SK-N-DZ (cell line): ENCODE measurements at regions not wholly inside any gene's neighbourhood (a gene's known extent, or its start where the extent isn't known, plus 50 kb on each side); places are given as distances from the start of the nearest gene placed in this dataset.
A peak's percentile ranks its signal among the peaks of the same experiment; 100 is the strongest.
"Not testable (repeated sequence)": the region's sequence is repeated elsewhere in the genome, so short reads cannot be mapped to it uniquely, and the experiment has no call there.

Experiments used
- DNase-seq: peaks from one replicate; pipeline ENCODE4 v3.0.0-alpha.2; 2015; ENCODE audit warnings: low spot score

- DNase-seq, result no peak
These were observed 143.5 kb downstream of the TPBG start for GRCh38 chr6:82507112-82507511.

GRCh38 chr6:82511546-82511945, 147.9 kb downstream of the TPBG start:
- no peak for DNase-seq

DNA sequence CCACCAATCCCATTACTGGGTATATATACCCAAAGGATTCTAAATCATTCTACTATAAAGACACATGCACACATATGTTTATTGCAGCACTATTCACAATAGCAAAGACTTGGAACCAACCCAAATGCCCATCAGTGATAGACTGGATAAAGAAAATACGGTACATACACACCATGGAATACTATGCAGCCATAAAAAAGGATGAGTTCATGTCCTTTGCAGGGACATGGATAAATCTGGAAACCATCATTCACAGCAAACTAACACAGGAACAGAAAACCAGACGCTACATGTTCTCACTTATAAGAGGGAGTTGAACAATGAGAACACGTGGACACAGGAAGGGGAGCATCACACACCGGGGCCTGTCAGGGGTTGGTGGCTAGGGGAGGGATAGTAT, 154.3 kb downstream of the TPBG start:
- DNase-seq, result not testable (repeated sequence)

DNA sequence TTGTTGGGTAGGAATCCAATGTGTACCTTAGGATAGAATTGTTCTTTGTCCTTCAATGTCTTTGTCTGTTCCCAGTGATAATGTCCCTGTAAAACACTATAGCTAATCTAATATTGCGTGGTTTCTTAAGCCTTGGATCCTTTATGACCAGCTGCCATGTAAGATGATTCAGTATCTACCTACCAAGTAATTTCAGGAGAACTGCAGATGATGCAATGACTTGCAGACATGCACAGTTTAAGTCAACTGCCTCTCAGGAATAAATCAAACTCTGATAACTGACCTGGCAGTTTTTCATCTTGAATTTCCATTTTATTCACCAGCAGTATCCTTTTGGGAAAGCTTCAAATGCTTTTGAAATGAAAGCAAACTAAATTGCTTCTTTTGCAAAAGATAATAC, 157.8 kb downstream of the TPBG start:
- no peak for DNase-seq

- no peak for DNase-seq
These were observed 158.2 kb downstream of the TPBG start for GRCh38 chr6:82521861-82522260.

DNA sequence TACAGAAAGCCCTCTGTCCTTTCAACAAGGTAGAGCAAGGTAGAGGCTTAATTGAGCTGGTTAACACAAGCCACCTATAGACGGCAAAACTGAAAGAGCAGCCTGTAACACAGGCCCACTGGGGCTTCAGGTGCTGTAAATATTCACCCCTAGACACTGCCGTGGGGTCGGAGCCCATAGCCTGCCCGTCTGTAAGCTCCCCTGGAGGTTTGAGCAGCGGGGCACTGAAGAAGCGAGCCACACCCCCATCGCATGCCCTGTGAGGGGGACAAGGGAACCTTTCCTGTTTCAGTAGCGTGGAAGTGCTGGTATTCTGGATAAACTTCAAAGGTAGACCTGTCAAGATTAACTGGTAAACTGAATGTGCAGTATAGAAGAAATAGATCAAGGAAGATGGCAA, 160.4 kb downstream of the TPBG start:
- no peak for DNase-seq

DNA sequence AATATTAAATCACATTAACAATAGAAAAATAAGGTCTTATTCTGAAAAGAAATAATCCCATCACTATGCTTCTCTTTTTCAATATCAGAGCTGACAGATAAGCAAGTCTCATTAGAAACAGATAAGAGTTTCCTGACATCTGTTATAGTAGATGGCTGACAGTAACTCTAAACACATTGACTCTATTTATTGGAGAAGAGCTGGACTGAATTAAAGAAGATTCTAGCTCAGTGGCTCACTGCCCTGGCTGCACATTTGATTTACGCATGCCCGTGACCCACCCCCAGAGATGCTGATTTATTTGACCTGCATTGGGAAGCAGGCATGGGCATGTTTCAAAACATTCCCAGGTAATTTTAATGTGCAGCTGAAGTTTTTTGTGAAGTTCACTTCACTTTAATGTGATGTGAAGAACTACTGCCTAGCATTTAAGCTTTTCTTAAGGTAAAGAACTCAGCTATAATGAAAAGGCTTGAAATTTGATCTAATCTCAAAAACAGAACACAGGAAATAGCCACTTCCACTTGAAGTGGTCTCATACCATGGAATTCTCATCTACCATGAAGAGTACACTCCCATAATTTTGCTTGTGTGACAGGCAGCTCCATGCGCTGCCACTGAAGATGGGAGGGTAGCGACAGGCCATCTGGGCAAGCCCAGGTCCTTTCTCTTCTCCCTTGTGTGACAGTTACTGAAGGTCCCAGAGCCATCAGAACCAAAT, 162.3 kb downstream of the TPBG start:
- peak; percentile 23 for DNase-seq

DNA sequence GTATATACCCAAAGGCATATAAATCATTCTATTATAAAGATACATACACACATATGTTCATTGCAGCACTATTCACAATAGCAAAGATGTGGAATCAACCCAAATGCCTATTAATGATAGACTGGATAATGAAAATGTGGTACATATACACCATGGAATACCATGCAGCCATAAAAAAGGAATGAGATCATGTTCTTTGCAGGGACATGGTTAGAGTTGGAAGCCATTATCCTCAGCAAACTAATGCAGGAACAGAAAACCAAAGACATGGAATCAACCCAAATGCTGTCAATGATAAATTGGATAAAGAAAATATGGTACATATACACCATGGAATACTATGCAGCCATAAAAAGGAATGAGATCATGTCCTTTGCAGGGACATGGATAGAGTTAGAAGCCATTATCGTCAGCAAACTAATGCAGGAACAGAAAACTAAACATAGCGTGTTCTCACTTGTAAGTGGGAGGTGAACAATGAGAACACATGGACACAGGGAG, 166.4 kb downstream of the TPBG start:
- not testable (repeated sequence) for DNase-seq

- no peak for DNase-seq
These were observed 171.3 kb downstream of the TPBG start for GRCh38 chr6:82534876-82535275.

DNA sequence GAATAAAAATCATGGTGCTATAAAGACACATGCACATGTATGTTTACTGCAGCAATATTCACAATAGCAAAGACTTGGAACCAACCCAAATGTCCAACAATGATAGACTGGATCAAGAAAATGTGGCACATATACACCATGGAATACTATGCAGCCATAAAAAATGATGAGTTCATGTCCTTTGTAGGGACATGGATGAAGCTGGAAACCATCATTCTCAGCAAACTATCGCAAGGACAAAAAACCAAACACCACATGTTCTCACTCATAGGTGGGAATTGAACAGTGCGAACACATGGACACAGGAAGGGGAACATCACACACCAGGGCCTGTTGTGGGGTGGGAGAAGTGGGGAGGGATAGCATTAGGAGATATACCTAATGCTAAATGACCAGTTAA, 185.9 kb downstream of the TPBG start:
- DNase-seq, result not testable (repeated sequence)

DNA sequence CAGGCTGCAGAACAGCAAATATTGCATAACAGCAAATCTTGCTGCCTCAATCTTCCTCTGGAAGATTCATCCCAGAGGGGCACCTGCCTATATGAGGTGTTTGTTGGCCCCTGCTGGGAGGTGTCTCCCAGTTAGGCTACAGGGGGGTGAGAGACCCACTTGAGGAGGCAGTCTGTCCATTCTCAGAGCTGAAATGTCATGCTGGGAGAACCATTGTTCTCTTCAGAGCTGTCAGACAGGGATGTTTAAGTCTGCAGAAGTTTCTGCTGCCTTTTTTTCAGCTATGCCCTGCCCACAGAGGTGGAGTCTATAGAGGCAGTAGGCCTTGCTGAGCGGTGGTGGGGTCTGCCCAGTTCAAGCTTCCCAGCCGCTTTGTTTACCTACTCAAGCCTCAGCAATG, 187.7 kb downstream of the TPBG start:
- not testable (repeated sequence) for DNase-seq

DNA sequence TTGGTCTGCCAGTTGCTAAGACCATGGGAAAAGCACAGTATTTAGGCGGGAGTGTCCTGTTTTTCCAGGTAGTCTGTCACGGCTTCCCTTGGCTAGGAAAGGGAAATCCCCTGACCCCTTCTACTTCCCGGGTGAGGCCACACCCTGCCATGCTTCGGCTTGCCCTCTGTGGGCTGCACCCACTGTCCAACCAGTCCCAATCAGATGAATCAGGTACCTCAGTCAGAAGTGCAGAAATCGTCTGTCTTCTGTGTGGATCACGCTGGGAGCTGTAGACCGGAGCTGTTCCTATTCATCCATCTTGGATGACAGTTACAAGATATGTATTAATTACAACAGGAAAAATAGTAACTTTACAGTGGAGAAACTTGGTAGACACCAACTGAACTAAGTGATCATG, 188.2 kb downstream of the TPBG start:
- no peak for DNase-seq

- DNase-seq, result no peak
These were observed 190.4 kb downstream of the TPBG start for GRCh38 chr6:82553863-82554531.

GRCh38 chr6:82554666-82555065, 191.0 kb downstream of the TPBG start:
- no peak for DNase-seq

- no peak for DNase-seq
These were observed 192.2 kb downstream of the TPBG start for GRCh38 chr6:82555801-82556200.

GRCh38 chr6:82558531-82558930, 194.9 kb downstream of the TPBG start:
- DNase-seq, result not testable (repeated sequence)

DNA sequence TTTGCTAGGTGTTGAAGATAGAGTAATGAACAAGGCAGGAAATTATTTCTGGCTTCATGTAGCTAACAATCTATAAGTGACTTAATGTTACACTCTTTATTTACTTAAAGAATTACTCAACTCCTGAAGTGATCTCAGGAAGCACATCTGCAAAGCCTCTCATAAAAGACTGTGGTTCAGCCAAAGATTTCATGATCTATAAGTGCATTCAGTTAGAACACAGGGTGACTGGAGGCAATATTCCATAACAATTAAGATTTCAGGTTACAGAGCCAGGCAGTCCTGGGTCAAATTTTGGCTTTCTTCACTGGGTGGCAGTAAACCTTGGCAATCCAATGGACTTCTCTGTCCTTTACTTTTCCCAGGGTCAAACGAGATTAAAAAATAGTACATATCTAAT, 204.0 kb downstream of the TPBG start:
- no peak for DNase-seq

GRCh38 chr6:82568290-82568993, 204.8 kb downstream of the TPBG start:
- DNase-seq, result no peak

- no peak for DNase-seq
These were observed 205.4 kb downstream of the TPBG start for GRCh38 chr6:82569022-82569421.

DNA sequence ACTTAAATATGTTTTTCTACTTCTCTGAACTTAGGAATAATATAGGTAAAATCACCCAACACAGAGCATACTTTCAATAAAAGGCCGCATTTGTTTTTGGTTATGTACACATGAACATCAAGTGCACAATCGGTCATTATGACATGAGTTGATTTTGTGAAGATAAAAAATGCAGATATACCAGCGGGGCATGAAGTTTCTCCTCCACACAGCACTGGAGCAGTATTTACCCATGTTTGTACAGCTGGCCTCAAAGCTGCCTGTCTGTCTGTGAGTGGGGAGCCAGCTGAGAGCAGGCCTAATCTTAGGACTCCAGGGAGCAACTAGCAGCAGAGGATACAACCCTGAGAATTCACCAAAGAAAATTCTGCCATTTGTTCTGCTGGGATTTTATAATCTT, 206.5 kb downstream of the TPBG start:
- peak; percentile 41 for DNase-seq

DNA sequence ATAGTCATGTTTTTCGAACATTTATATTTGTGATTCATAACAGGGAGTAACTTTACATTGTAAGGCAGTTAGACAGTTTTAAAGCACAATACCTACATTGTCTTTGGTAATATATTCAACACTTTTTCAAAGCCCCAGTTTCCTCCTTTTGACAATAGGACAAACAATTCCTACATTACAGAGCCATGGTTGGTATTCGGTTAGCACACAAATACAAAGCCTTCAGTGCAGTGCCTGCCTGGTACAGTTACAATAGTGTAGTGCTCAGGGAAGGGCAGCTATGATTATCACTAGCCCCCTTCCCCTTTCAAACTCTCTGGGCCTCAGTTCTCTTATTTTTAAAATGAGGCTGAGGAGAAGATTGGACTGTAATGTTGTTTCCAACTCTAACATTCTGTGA, 207.8 kb downstream of the TPBG start:
- DNase-seq, result no peak

- DNase-seq, result peak; percentile 41
These were observed 209.8 kb downstream of the TPBG start for GRCh38 chr6:82573254-82573972.
